ENCODE measurements at regions not wholly inside any gene's neighbourhood (a gene's known extent, or its start where the extent isn't known, plus 50 kb on each side); places are given as distances from the start of the nearest gene placed in this dataset.

GRCh38 chr9:1962588-1963106 lies 52.5 kb upstream of the SMARCA2 start:
- no peaks in the 10 kb centered on the region for H3K27me3 ChIP-seq
- intact Hi-C loops (cut with DNase I; ENCODE audit: low total_unique reads) (no loop called here), in situ Hi-C loops (cut with MboI; ENCODE audit: low pct_ligation_motif_present in 1 of 4, low pct_unique_long_range_greater_than_20kb in 1 of 4, low sequenced_read_pairs in 3 of 4) (no loop called here)
- H3K9me3 ChIP-seq, result no peaks in the 10 kb centered on the region
- peaks cover 0 to 11% (median 3%) of the 10 kb centered on the region in 4 donors for H3K4me1 ChIP-seq
- no peak overlapping the region for H3K27ac ChIP-seq
- no peak overlapping the region for H3K4me3 ChIP-seq
- TF ChIP-seq POLR2AphosphoS5 (IDR thresholded peaks at IDR 0.05) (no peak), POLR2A (IDR thresholded peaks at IDR 0.05) (no peak), EP300 (IDR thresholded peaks at IDR 0.05; ENCODE audit: low read depth) (no peak), CTCF (IDR thresholded peaks at IDR 0.05) (no peak)
- no peak for DNase-seq
- no peaks in the 10 kb centered on the region for H3K36me3 ChIP-seq

GRCh38 chr9:1964093-1964492 lies 51.1 kb upstream of the SMARCA2 start:
- H3K36me3 ChIP-seq, result no peaks in the 10 kb centered on the region
- no peaks in the 10 kb centered on the region for H3K27me3 ChIP-seq
- H3K27ac ChIP-seq, result no peak overlapping the region
- H3K9me3 ChIP-seq, result no peaks in the 10 kb centered on the region
- no peak overlapping the region for H3K4me3 ChIP-seq
- intact Hi-C loops (cut with DNase I; ENCODE audit: low total_unique reads), result no loop called here
- TF ChIP-seq EP300 (IDR thresholded peaks at IDR 0.05; ENCODE audit: low read depth), result no peak
- H3K4me1 ChIP-seq, result peaks cover 0 to 11% (median 3%) of the 10 kb centered on the region in 4 donors
- WGBS, 2 donors (ENCODE audit: low coverage in 1 of 2), result 73 to 100% methylated on average over 2 of the region's 2 CpGs
- DNase-seq, result no peak
- in situ Hi-C loops (cut with MboI; ENCODE audit: low pct_ligation_motif_present in 1 of 4, low pct_unique_long_range_greater_than_20kb in 1 of 4, low sequenced_read_pairs in 3 of 4), result no loop called here

Small RNA genes lying in the stretch of these regions (small RNA-seq; reads per million reads assigned to genes)
- gene RNA5SP279, result 0 reads per million in 4 donors

All from transverse colon (tissue), 4 donors.